A673 (cell line): ENCODE measurements at regions not wholly inside any gene's neighbourhood (a gene's known extent, or its start where the extent isn't known, plus 50 kb on each side); places are given as distances from the start of the nearest gene placed in this dataset.

Experiments
- EZH2 ChIP-seq: fragments of 200-600 bp; sonication (generic); IDR thresholded peaks from 2 replicates; pipeline ENCODE4 v1.6.1; 2017; ENCODE audit warnings: borderline replicate concordance, low read depth, mild to moderate bottlenecking, mixed read lengths, antibody characterized with exemption, low read length; ENCODE audit not compliant: poor library complexity, severe bottlenecking
- TF ChIP-seq, protein P1 (sequence below): fragments of 300-800, 200-600 bp; sonication (generic); conservative IDR thresholded peaks from 2 replicates; pipeline ENCODE4 v1.5.1; 2017; ENCODE audit warnings: low read depth, mild to moderate bottlenecking, antibody characterized with exemption, low read length, moderate library complexity, mixed read lengths

DNA sequence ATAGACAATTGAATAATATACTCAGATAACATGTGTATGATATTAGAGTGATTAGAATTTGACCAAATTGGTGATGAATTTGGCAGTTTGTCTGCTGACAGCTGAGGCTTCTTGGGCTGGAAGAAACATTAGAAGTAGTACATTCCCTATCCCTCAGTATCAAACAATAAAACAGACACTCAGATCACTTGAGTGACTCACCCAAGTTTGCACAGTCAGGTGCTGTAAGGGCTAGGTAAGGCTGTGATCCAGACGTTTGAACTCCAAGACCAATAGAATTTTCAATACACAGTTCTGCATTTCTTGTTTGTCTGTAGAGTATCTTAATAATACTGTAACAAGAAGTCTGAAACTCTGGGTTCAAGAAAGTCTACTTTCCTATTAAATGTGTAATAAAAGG lies 223.5 kb downstream of the POSTN start:
- no peak for TF ChIP-seq EZH2
- TF ChIP-seq, protein P1, sequence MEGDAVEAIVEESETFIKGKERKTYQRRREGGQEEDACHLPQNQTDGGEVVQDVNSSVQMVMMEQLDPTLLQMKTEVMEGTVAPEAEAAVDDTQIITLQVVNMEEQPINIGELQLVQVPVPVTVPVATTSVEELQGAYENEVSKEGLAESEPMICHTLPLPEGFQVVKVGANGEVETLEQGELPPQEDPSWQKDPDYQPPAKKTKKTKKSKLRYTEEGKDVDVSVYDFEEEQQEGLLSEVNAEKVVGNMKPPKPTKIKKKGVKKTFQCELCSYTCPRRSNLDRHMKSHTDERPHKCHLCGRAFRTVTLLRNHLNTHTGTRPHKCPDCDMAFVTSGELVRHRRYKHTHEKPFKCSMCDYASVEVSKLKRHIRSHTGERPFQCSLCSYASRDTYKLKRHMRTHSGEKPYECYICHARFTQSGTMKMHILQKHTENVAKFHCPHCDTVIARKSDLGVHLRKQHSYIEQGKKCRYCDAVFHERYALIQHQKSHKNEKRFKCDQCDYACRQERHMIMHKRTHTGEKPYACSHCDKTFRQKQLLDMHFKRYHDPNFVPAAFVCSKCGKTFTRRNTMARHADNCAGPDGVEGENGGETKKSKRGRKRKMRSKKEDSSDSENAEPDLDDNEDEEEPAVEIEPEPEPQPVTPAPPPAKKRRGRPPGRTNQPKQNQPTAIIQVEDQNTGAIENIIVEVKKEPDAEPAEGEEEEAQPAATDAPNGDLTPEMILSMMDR: no peak
